Hepatocyte (in vitro differentiated cells): ENCODE measurements at regions not wholly inside any gene's neighbourhood (a gene's known extent, or its start where the extent isn't known, plus 50 kb on each side); places are given as distances from the start of the nearest gene placed in this dataset.

Source experiments
- CTCF ChIP-seq: fragments of 200-600 bp; sonication (generic); IDR thresholded peaks from 2 replicates; pipeline ENCODE4 v1.5.1; 2016; ENCODE audit warnings: antibody characterized with exemption, mild to moderate bottlenecking; ENCODE audit not compliant: poor library complexity
- EZH2 ChIP-seq: fragments of 200-600 bp; sonication (generic); IDR thresholded peaks from 2 replicates; pipeline ENCODE4 v1.6.1; 2016; ENCODE audit warnings: antibody characterized with exemption, mild to moderate bottlenecking, borderline replicate concordance
- EZH2phosphoT487 ChIP-seq: fragments of 200-600 bp; sonication (generic); IDR thresholded peaks from one replicate; pipeline ENCODE4 v1.6.1; 2018; ENCODE audit warnings: antibody characterized with exemption, mild to moderate bottlenecking, low read depth, moderate library complexity; ENCODE audit not compliant: unreplicated experiment, severe bottlenecking

DNA sequence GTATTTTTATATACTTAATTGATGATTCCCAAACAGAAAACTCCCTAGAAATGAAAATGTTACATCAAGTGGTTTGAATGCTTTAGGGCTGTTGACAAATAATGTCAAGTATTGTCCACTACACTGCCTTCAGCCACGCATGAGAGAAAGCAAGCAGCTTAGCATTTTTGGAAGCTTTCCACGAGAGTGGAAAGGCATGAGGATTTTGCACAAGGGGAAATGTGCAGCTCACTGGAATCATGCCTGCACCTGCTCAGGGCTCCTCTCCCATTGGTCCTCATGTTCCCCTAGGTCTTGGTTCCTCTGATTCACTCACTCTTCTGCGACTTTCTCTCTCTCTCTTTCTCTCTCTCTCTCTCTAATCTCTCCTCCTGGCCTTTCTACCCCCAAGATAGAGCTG is 439.5 kb upstream of the CDH4 start:
- TF ChIP-seq EZH2 (no peak), CTCF (no peak), EZH2phosphoT487 (no peak)
